Activated T-cell treated with anti-CD3 and anti-CD28 coated beads, Interleukin-2, amount 50 U/mL, for 72 hours (primary cell): ENCODE measurements at regions not wholly inside any gene's neighbourhood (a gene's known extent, or its start where the extent isn't known, plus 50 kb on each side); places are given as distances from the start of the nearest gene placed in this dataset.

Experiments used
- ATAC-seq, 2 donors: fragments of 150-1000 bp; cut with Tn5 transposase; replicated peaks in 1 of 2; 2 replicates each; pipeline ENCODE4 v1.10.0; 2021; ENCODE audit warnings: moderate library complexity in 2 of 2, mild to moderate bottlenecking in 1 of 2
- DNase-seq, 2 donors: peaks; one replicate each; pipeline ENCODE4 v3.0.0; 2021 to 2022; ENCODE audit warnings: mixed read lengths in 1 of 2
- H3K27ac Mint-ChIP-seq: one replicate; pipeline ENCODE4 v1.8.0; 2022; ENCODE audit warnings: mild to moderate bottlenecking, moderate library complexity, mixed read lengths
- H3K27me3 Mint-ChIP-seq: one replicate; pipeline ENCODE4 v1.8.0; 2022; ENCODE audit warnings: low read depth, mixed read lengths
- H3K36me3 Mint-ChIP-seq, 2 donors: one replicate each; pipeline ENCODE4 v1.8.0; 2022; ENCODE audit warnings: mixed read lengths in 2 of 2, mild to moderate bottlenecking in 1 of 2; ENCODE audit not compliant: insufficient read depth in 2 of 2
- H3K4me1 Mint-ChIP-seq: one replicate; pipeline ENCODE4 v1.8.0; 2022; ENCODE audit warnings: low read depth, mixed read lengths
- H3K4me3 Mint-ChIP-seq, 2 donors: one replicate each; pipeline ENCODE4 v1.8.0; 2022; ENCODE audit warnings: mild to moderate bottlenecking in 2 of 2, mixed read lengths in 2 of 2, moderate library complexity in 2 of 2
- H3K9me3 Mint-ChIP-seq, 2 donors: one replicate each; pipeline ENCODE4 v1.8.0; 2022; ENCODE audit warnings: mixed read lengths in 2 of 2

- H3K4me3 Mint-ChIP-seq: no peak overlapping the region
- H3K27me3 Mint-ChIP-seq: no peaks in the 10 kb centered on the region
- no peak overlapping the region for H3K27ac Mint-ChIP-seq
Measured at GRCh38 chr1:60436186-60436585, 362.6 kb upstream of the C1orf87 start.

GRCh38 chr1:60431593-60431992 lies 358.0 kb upstream of the C1orf87 start:
- no peak for DNase-seq
- Mint-ChIP-seq H3K4me1 (no peaks in the 10 kb centered on the region), H3K27me3 (no peaks in the 10 kb centered on the region)

More at GRCh38 chr1:60436186-60436585, 362.6 kb upstream of the C1orf87 start:
- no peaks in the 10 kb centered on the region for H3K4me1 Mint-ChIP-seq
- ATAC-seq (no peak), DNase-seq (no peak)
- peaks cover 1 to 2% of the 10 kb centered on the region in 2 donors for H3K36me3 Mint-ChIP-seq
- H3K9me3 Mint-ChIP-seq: peaks cover 7 to 11% of the 10 kb centered on the region in 2 donors

GRCh38 chr1:60430375-60430774 lies 356.8 kb upstream of the C1orf87 start:
- DNase-seq: no peak
- no peak overlapping the region for H3K27ac Mint-ChIP-seq
- peaks cover 4 to 6% of the 10 kb centered on the region in 2 donors for H3K9me3 Mint-ChIP-seq
- H3K36me3 Mint-ChIP-seq: peaks cover 1 to 2% of the 10 kb centered on the region in 2 donors
- H3K4me1 Mint-ChIP-seq: no peaks in the 10 kb centered on the region
- no peaks in the 10 kb centered on the region for H3K27me3 Mint-ChIP-seq
- H3K4me3 Mint-ChIP-seq: no peak overlapping the region
- ATAC-seq: no peak

More at GRCh38 chr1:60431593-60431992, 358.0 kb upstream of the C1orf87 start:
- H3K9me3 Mint-ChIP-seq: peaks cover 4 to 9% of the 10 kb centered on the region in 2 donors
- H3K4me3 Mint-ChIP-seq: no peak overlapping the region
- no peak overlapping the region for H3K27ac Mint-ChIP-seq
- peaks cover 1 to 2% of the 10 kb centered on the region in 2 donors for H3K36me3 Mint-ChIP-seq
- ATAC-seq: no peak

- no peak overlapping the region for H3K27ac Mint-ChIP-seq
- DNase-seq (no peak), ATAC-seq (no peak)
- peaks cover 0 to 2% of the 10 kb centered on the region in 2 donors for H3K36me3 Mint-ChIP-seq
- peaks cover 0 to 4% of the 10 kb centered on the region in 2 donors for H3K9me3 Mint-ChIP-seq
- no peaks in the 10 kb centered on the region for H3K27me3 Mint-ChIP-seq
- H3K4me1 Mint-ChIP-seq: no peaks in the 10 kb centered on the region
- H3K4me3 Mint-ChIP-seq: no peak overlapping the region
Measured at GRCh38 chr1:60428127-60428526, 354.6 kb upstream of the C1orf87 start.

- peaks cover 0 to 2% of the 10 kb centered on the region in 2 donors for H3K36me3 Mint-ChIP-seq
- no peaks in the 10 kb centered on the region for H3K27me3 Mint-ChIP-seq
- no peak overlapping the region for H3K4me3 Mint-ChIP-seq
- no peak overlapping the region for H3K27ac Mint-ChIP-seq
- no peaks in the 10 kb centered on the region for H3K4me1 Mint-ChIP-seq
- peaks cover 0 to 3% of the 10 kb centered on the region in 2 donors for H3K9me3 Mint-ChIP-seq
- DNase-seq (no peak), ATAC-seq (no peak)
Measured at GRCh38 chr1:60427701-60428100, 354.1 kb upstream of the C1orf87 start.

GRCh38 chr1:60427194-60427593 lies 353.6 kb upstream of the C1orf87 start:
- Mint-ChIP-seq H3K27me3 (no peaks in the 10 kb centered on the region), H3K27ac (no peak overlapping the region), H3K4me3 (no peak overlapping the region), H3K9me3 (peaks cover 0 to 3% of the 10 kb centered on the region in 2 donors), H3K4me1 (no peaks in the 10 kb centered on the region), H3K36me3 (peaks cover 0 to 2% of the 10 kb centered on the region in 2 donors)
- ATAC-seq: no peak
- DNase-seq: no peak

- Mint-ChIP-seq H3K27me3 (no peaks in the 10 kb centered on the region), H3K9me3 (peaks cover 0 to 5% of the 10 kb centered on the region in 2 donors), H3K4me3 (no peak overlapping the region), H3K4me1 (no peaks in the 10 kb centered on the region), H3K36me3 (peaks cover 0 to 2% of the 10 kb centered on the region in 2 donors), H3K27ac (no peak overlapping the region)
- DNase-seq (no peak), ATAC-seq (no peak)
Measured at GRCh38 chr1:60425528-60425927, 352.0 kb upstream of the C1orf87 start.

- Mint-ChIP-seq H3K27ac (no peak overlapping the region), H3K4me1 (no peaks in the 10 kb centered on the region), H3K36me3 (peaks cover 0 to 2% of the 10 kb centered on the region in 2 donors), H3K9me3 (peaks cover 0 to 5% of the 10 kb centered on the region in 2 donors), H3K4me3 (no peak overlapping the region), H3K27me3 (no peaks in the 10 kb centered on the region)
- DNase-seq (no peak), ATAC-seq (no peak)
Measured at GRCh38 chr1:60423146-60423780, 349.7 kb upstream of the C1orf87 start.

- Mint-ChIP-seq H3K36me3 (peaks cover 0 to 2% of the 10 kb centered on the region in 2 donors), H3K9me3 (peaks cover 0 to 2% of the 10 kb centered on the region in 2 donors), H3K4me3 (no peak overlapping the region), H3K27ac (no peak overlapping the region), H3K27me3 (no peaks in the 10 kb centered on the region), H3K4me1 (no peaks in the 10 kb centered on the region)
- no peak for DNase-seq
- ATAC-seq: no peak
Measured at GRCh38 chr1:60421965-60422364, 348.4 kb upstream of the C1orf87 start.

GRCh38 chr1:60419023-60419422 lies 345.5 kb upstream of the C1orf87 start:
- Mint-ChIP-seq H3K4me1 (no peaks in the 10 kb centered on the region), H3K27me3 (no peaks in the 10 kb centered on the region), H3K9me3 (peaks cover 0 to 2% of the 10 kb centered on the region in 2 donors), H3K27ac (no peak overlapping the region), H3K4me3 (no peak overlapping the region), H3K36me3 (no peaks in the 10 kb centered on the region)
- ATAC-seq: no peak
- DNase-seq: no peak

- Mint-ChIP-seq H3K4me3 (no peak overlapping the region), H3K4me1 (no peaks in the 10 kb centered on the region), H3K27ac (no peak overlapping the region), H3K36me3 (no peaks in the 10 kb centered on the region), H3K9me3 (no peaks in the 10 kb centered on the region), H3K27me3 (no peaks in the 10 kb centered on the region)
- no peak for DNase-seq
- no peak for ATAC-seq
Measured at GRCh38 chr1:60415696-60416095, 342.1 kb upstream of the C1orf87 start.

- H3K9me3 Mint-ChIP-seq: no peaks in the 10 kb centered on the region
- no peak overlapping the region for H3K27ac Mint-ChIP-seq
- no peak for DNase-seq
- H3K27me3 Mint-ChIP-seq: no peaks in the 10 kb centered on the region
- no peaks in the 10 kb centered on the region for H3K4me1 Mint-ChIP-seq
- H3K4me3 Mint-ChIP-seq: no peak overlapping the region
- no peak for ATAC-seq
- H3K36me3 Mint-ChIP-seq: no peaks in the 10 kb centered on the region
Measured at GRCh38 chr1:60413091-60413490, 339.5 kb upstream of the C1orf87 start.

- no peaks in the 10 kb centered on the region for H3K36me3 Mint-ChIP-seq
- no peak overlapping the region for H3K4me3 Mint-ChIP-seq
- no peak for DNase-seq
- no peaks in the 10 kb centered on the region for H3K27me3 Mint-ChIP-seq
- H3K4me1 Mint-ChIP-seq: no peaks in the 10 kb centered on the region
- H3K27ac Mint-ChIP-seq: no peak overlapping the region
- no peak for ATAC-seq
- no peaks in the 10 kb centered on the region for H3K9me3 Mint-ChIP-seq
Measured at GRCh38 chr1:60411591-60411990, 338.0 kb upstream of the C1orf87 start.

- ATAC-seq: no peak
- no peaks in the 10 kb centered on the region for H3K4me1 Mint-ChIP-seq
- H3K36me3 Mint-ChIP-seq: no peaks in the 10 kb centered on the region
- no peak for DNase-seq
- H3K27me3 Mint-ChIP-seq: no peaks in the 10 kb centered on the region
- H3K9me3 Mint-ChIP-seq: peaks cover 0 to 3% of the 10 kb centered on the region in 2 donors
- H3K4me3 Mint-ChIP-seq: no peak overlapping the region
- no peak overlapping the region for H3K27ac Mint-ChIP-seq
Measured at GRCh38 chr1:60402816-60403215, 329.2 kb upstream of the C1orf87 start.
